ENCODE measurements at regions not wholly inside any gene's neighbourhood (a gene's known extent, or its start where the extent isn't known, plus 50 kb on each side); places are given as distances from the start of the nearest gene placed in this dataset.

DNA sequence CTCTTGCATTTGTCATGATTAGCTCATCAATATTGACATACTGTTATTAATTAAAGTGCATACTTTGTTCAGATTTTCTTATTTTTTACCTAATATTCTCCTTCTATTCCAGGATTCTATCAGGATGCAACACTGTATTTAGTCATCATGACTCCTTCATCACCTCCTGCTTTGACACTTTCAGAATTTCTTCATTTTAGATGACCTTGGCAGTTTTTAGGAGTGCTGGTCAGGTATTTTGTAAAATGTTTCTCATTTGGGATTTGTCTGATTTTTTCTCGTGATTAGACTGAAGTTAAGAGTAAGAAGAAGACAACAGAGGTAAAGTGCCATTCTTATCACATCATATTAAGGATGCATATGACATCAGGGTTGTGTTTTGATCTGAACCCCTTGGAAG lies 167.0 kb upstream of the FOXG1 start:
- H3K27ac ChIP-seq (ENCODE audit: low read depth, low read length): no peak overlapping the region
- H3K36me3 ChIP-seq (ENCODE audit: low read length): no peaks in the 10 kb centered on the region
- H2AFZ ChIP-seq (ENCODE audit: low read depth, low read length, severe bottlenecking): no peak overlapping the region
- H3K79me2 ChIP-seq (ENCODE audit: insufficient read depth, low read length): no peaks in the 10 kb centered on the region
- H3K4me2 ChIP-seq (ENCODE audit: low read depth, low read length, poor library complexity, severe bottlenecking): no peak overlapping the region
- H4K20me1 ChIP-seq (ENCODE audit: low read depth, low read length): no peaks in the 10 kb centered on the region
- no peaks in the 10 kb centered on the region; the same call in 1 of the 2 replicates for H3K27me3 ChIP-seq (ENCODE audit: low read length)
- H3K4me3 ChIP-seq (ENCODE audit: insufficient read depth, low read length, poor library complexity, severe bottlenecking): no peak overlapping the region
- H3K9me3 ChIP-seq (ENCODE audit: insufficient read depth, low read length): no peaks in the 10 kb centered on the region
- no peaks in the 10 kb centered on the region for H3K9me2 ChIP-seq (replicated peaks; ENCODE audit: insufficient read depth, low read length)
- H3K9ac ChIP-seq (ENCODE audit: low read length): no peak overlapping the region
- TF ChIP-seq CTCF (IDR thresholded peaks at IDR 0.05; ENCODE audit: insufficient read depth, low read length, poor library complexity, severe bottlenecking) (no peak), EZH2phosphoT487 (conservative IDR thresholded peaks at IDR 0.05; ENCODE audit: low read length) (no peak)
- no peaks in the 10 kb centered on the region for H3F3A ChIP-seq (ENCODE audit: insufficient read depth)

- Histone ChIP-seq H3K36me3 (ENCODE audit: low read length) (no peaks in the 10 kb centered on the region), H4K20me1 (ENCODE audit: low read depth, low read length) (no peaks in the 10 kb centered on the region), H2AFZ (ENCODE audit: low read depth, low read length, severe bottlenecking) (no peak overlapping the region), H3K4me2 (ENCODE audit: low read depth, low read length, poor library complexity, severe bottlenecking) (no peak overlapping the region), H3K9ac (ENCODE audit: low read length) (no peak overlapping the region), H3F3A (ENCODE audit: insufficient read depth) (no peaks in the 10 kb centered on the region), H3K27ac (ENCODE audit: low read depth, low read length) (no peak overlapping the region), H3K79me2 (ENCODE audit: insufficient read depth, low read length) (no peaks in the 10 kb centered on the region), H3K9me2 (replicated peaks; ENCODE audit: insufficient read depth, low read length) (no peaks in the 10 kb centered on the region), H3K27me3 (ENCODE audit: low read length) (no peaks in the 10 kb centered on the region; the same call in 1 of the 2 replicates), H3K4me3 (ENCODE audit: insufficient read depth, low read length, poor library complexity, severe bottlenecking) (no peak overlapping the region), H3K9me3 (ENCODE audit: insufficient read depth, low read length) (no peaks in the 10 kb centered on the region)
- TF ChIP-seq EZH2phosphoT487 (conservative IDR thresholded peaks at IDR 0.05; ENCODE audit: low read length): no peak
- no peak for TF ChIP-seq CTCF (IDR thresholded peaks at IDR 0.05; ENCODE audit: insufficient read depth, low read length, poor library complexity, severe bottlenecking)
These were observed 163.0 kb upstream of the FOXG1 start for GRCh38 chr14:28603606-28604005.

DNA sequence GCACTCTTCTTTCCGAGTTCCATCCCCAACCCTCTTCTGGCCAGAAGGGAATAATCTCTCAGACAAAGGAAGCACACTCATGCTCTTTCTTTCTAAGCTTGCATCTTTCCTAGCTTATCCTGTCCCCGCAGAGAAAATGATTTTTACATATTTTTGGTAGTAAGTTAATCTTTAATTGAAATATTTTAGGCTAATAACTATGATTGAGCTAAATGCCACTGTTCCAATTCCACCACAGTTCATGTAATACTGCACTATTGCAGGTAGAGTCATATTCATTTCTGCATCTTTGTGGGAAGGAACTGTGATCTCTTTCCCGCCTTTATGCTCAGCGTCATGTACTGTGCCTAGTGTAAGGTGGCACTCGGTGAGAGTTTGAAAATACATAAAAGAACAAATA lies 158.9 kb upstream of the FOXG1 start:
- H3K9me3 ChIP-seq (ENCODE audit: insufficient read depth, low read length): no peaks in the 10 kb centered on the region
- H3K4me2 ChIP-seq (ENCODE audit: low read depth, low read length, poor library complexity, severe bottlenecking): no peak overlapping the region
- H3K4me3 ChIP-seq (ENCODE audit: insufficient read depth, low read length, poor library complexity, severe bottlenecking): no peak overlapping the region
- H3K27ac ChIP-seq (ENCODE audit: low read depth, low read length): no peak overlapping the region
- H4K20me1 ChIP-seq (ENCODE audit: low read depth, low read length): no peaks in the 10 kb centered on the region
- no peak overlapping the region for H2AFZ ChIP-seq (ENCODE audit: low read depth, low read length, severe bottlenecking)
- no peaks in the 10 kb centered on the region for H3K9me2 ChIP-seq (replicated peaks; ENCODE audit: insufficient read depth, low read length)
- no peak overlapping the region for H3K9ac ChIP-seq (ENCODE audit: low read length)
- no peaks in the 10 kb centered on the region for H3F3A ChIP-seq (ENCODE audit: insufficient read depth)
- no peaks in the 10 kb centered on the region for H3K79me2 ChIP-seq (ENCODE audit: insufficient read depth, low read length)
- no peaks in the 10 kb centered on the region for H3K36me3 ChIP-seq (ENCODE audit: low read length)
- no peak for TF ChIP-seq EZH2phosphoT487 (conservative IDR thresholded peaks at IDR 0.05; ENCODE audit: low read length)
- TF ChIP-seq CTCF (IDR thresholded peaks at IDR 0.05; ENCODE audit: insufficient read depth, low read length, poor library complexity, severe bottlenecking): no peak
- H3K27me3 ChIP-seq (ENCODE audit: low read length): no peaks in the 10 kb centered on the region; the same call in 1 of the 2 replicates

Measured in SU-DHL-6 (cell line).